Stimulated activated naive B cell treated with anti-CD40 and anti-IgM and Interleukin-4, amounts not matched to agents 10 μg/mL and 1 μg/mL and 100 μg/mL, for 72 hours (primary cell): ENCODE measurements at regions not wholly inside any gene's neighbourhood (a gene's known extent, or its start where the extent isn't known, plus 50 kb on each side); places are given as distances from the start of the nearest gene placed in this dataset.

Source experiments
- ATAC-seq, 2 donors: fragments of 150-1000 bp; cut with Tn5 transposase; replicated peaks; 2 replicates each; pipeline ENCODE4 v1.10.0; 2021; ENCODE audit warnings: moderate library complexity in 1 of 2
- DNase-seq: peaks from one replicate; pipeline ENCODE4 v3.0.0; 2021
- H3K27ac Mint-ChIP-seq: one replicate; pipeline ENCODE4 v1.8.0; 2022; ENCODE audit warnings: mild to moderate bottlenecking, mixed read lengths
- H3K27me3 Mint-ChIP-seq, 2 donors: one replicate each; pipeline ENCODE4 v1.8.0; 2022; ENCODE audit warnings: mixed read lengths in 2 of 2
- H3K36me3 Mint-ChIP-seq, 2 donors: one replicate each; pipeline ENCODE4 v1.8.0; 2022; ENCODE audit warnings: mixed read lengths in 2 of 2, mild to moderate bottlenecking in 1 of 2
- H3K4me1 Mint-ChIP-seq, 2 donors: one replicate each; pipeline ENCODE4 v1.8.0; 2022; ENCODE audit warnings: mixed read lengths in 2 of 2, mild to moderate bottlenecking in 1 of 2
- H3K4me3 Mint-ChIP-seq, 2 donors: one replicate each; pipeline ENCODE4 v1.8.0; 2022; ENCODE audit warnings: mild to moderate bottlenecking in 2 of 2, mixed read lengths in 2 of 2, moderate library complexity in 1 of 2
- H3K9me3 Mint-ChIP-seq, 2 donors: one replicate each; pipeline ENCODE4 v1.8.0; 2022; ENCODE audit warnings: mixed read lengths in 2 of 2, mild to moderate bottlenecking in 1 of 2

DNA sequence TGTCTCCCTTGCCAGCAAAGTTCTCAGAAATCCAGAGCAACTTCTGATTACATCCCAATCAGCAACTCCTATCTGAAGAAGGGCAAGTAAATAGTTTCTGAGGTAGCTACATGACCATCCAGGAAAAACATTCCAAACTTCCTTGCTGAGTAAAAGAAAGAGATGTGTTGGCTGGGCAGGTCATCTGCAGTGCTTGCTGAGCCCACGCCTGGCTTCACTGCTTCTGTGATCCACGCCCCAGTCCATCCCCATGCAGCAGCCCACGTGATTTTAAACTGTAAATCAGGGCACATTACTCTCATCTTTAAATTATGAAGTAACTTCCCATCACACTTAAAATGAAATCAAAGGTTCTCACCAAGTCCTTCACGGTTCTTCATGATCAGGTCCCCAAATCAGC lies 603.6 kb downstream of the QKI start:
- no peaks in the 10 kb centered on the region for H3K4me1 Mint-ChIP-seq
- no peaks in the 10 kb centered on the region for H3K36me3 Mint-ChIP-seq
- no peak overlapping the region for H3K27ac Mint-ChIP-seq
- ATAC-seq, result no peak
- peaks cover 0 to 6% of the 10 kb centered on the region in 2 donors for H3K27me3 Mint-ChIP-seq
- peaks cover 0 to 2% of the 10 kb centered on the region in 2 donors for H3K9me3 Mint-ChIP-seq
- H3K4me3 Mint-ChIP-seq, result no peak overlapping the region
- no peak for DNase-seq

DNA sequence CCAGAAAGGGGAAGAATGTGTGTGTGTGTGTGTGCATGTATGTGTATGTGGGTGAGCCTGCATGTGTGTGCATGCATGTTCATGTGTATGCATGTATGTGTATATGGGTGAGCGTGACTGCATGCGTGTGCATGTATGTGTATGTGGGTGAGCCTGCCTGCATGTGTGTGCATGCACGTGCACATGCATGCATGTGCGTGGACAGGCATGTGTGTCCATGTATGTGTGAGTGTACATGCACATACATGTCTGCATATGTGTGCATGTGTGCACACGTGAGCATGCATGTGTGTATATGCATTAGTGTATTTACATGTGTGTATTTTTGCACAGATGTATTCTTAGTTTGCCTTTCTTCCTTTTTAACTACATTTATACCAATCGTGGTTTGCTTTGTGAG lies 601.5 kb downstream of the QKI start:
- Mint-ChIP-seq H3K4me1 (no peaks in the 10 kb centered on the region), H3K9me3 (peaks cover 0 to 2% of the 10 kb centered on the region in 2 donors), H3K27ac (no peak overlapping the region), H3K27me3 (peaks cover 0 to 2% of the 10 kb centered on the region in 2 donors), H3K36me3 (no peaks in the 10 kb centered on the region), H3K4me3 (no peak overlapping the region)
- DNase-seq (no peak), ATAC-seq (no peak)

DNA sequence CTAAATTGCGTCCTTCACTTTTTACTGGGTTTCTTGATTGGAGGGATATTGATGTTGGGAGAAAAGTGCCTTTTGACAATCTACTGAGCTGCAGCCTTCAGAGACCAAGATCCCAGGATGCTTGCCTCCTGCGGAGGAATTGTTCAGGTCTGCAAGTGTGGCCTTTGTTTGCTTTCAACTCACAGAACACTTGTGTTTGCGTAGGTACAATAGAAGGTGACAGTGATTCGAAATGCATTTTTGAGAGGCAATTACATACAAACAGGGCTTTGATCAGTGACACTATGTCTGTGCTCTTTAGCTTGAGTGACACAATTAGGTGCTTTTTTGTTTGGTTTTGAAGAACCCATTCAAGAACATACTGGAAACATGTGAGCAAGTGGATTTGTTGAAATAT lies 600.6 kb downstream of the QKI start:
- no peak overlapping the region for H3K4me3 Mint-ChIP-seq
- no peak for ATAC-seq

DNA sequence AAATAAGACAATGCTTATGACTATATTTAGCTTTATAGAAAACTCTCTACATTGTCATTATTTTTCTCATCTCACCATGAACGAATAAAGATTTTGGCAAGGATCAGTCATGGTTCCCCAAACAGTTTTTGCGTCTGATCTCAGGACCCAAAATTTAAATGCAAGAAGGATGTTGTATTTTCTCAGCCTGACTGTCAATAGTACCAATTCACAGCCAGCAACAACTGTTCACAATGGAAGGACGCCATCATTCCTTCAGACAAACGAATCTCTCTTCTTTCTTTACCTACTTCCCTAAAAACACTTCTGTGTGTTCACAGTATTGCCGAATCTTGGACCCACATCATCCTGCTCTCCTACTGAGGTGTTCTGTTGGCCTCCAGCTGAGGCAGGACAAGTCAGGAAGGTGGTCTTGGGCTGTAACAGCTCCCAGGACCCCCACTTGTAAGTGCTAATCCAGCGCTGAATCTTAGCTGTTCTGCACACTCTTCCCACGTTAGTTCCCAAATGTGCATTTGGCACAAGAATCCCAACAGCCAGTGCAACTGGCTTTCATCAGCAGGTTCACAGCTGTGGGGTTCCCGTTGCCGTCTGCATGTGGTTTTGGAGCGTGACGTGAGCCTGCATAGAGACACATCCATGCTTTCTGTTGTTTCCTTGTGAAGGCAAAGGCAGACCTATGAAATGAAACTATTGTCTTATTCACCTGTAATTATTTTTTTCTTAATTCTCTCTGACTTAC lies 600.0 kb downstream of the QKI start:
- ATAC-seq (no peak), DNase-seq (no peak)
- no peaks in the 10 kb centered on the region for H3K4me1 Mint-ChIP-seq
- H3K36me3 Mint-ChIP-seq, result no peaks in the 10 kb centered on the region
- no peaks in the 10 kb centered on the region for H3K27me3 Mint-ChIP-seq
- H3K4me3 Mint-ChIP-seq, result no peak overlapping the region
- H3K27ac Mint-ChIP-seq, result no peak overlapping the region
- peaks cover 0 to 2% of the 10 kb centered on the region in 2 donors for H3K9me3 Mint-ChIP-seq

More for the DNA sequence above, 600.6 kb downstream of the QKI start:
- Mint-ChIP-seq H3K9me3 (peaks cover 0 to 2% of the 10 kb centered on the region in 2 donors), H3K27me3 (no peaks in the 10 kb centered on the region), H3K27ac (no peak overlapping the region), H3K4me1 (no peaks in the 10 kb centered on the region), H3K36me3 (no peaks in the 10 kb centered on the region)
- no peak for DNase-seq

DNA sequence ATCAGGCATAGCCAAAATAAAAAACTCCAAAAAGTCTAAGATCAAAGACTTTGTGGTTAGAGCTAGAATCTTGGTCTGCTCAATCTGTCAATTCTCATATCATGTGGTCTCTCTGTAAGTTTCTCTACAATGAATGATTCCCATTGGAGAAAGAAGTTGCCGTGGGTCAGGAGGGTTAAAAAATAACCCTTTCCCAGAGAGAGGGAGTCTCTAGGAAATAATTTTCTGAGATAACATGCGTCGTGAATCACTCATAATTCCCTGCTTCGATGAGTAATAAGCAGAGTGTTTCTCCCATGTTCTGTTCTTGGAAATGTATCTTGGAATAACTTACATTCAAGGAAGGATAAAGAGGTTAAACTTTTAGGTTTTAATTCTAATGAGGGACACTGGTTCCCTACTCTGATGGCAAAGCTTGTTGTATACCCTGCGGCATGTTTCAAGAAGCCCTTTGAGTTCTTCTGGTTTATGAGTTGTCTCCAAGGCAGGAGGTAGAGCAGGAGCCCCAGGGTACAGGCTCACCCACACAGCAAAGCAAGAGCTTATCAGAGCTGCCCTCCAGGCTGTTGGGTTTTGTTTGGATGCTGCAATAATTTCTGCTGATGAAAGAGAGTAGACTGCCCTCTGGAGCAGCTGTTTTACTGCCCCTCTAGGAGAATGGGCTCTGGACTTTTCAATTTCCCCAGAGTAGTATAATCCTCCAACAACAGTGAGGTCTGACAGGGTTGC lies 599.1 kb downstream of the QKI start:
- Mint-ChIP-seq H3K27ac (no peak overlapping the region), H3K9me3 (peaks cover 0 to 2% of the 10 kb centered on the region in 2 donors), H3K4me3 (no peak overlapping the region), H3K4me1 (no peaks in the 10 kb centered on the region), H3K27me3 (peaks cover 0 to 2% of the 10 kb centered on the region in 2 donors), H3K36me3 (no peaks in the 10 kb centered on the region)
- DNase-seq (no peak), ATAC-seq (no peak)

DNA sequence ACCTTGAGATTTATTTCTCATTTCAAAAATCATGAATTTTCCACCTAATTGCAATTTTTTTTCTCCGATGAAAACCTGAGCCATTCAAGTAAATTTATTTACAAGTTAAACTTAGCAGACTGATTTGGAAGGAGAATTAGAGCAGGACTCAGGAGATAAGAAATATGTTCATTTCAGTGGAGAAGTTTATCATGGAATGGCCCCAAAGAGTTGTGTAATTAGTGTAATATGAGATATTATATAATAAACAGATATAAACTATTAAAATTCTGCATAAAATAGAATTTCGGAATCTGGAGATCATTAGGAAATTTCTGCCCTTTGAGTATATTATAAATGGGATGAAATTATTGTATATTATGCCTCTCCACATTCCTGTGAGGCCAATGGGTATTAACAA lies 596.8 kb downstream of the QKI start:
- Mint-ChIP-seq H3K9me3 (peaks cover 0 to 4% of the 10 kb centered on the region in 2 donors), H3K36me3 (no peaks in the 10 kb centered on the region), H3K27ac (no peak overlapping the region), H3K4me3 (no peak overlapping the region), H3K27me3 (peaks cover 0 to 4% of the 10 kb centered on the region in 2 donors), H3K4me1 (no peaks in the 10 kb centered on the region)
- DNase-seq (no peak), ATAC-seq (no peak)

DNA sequence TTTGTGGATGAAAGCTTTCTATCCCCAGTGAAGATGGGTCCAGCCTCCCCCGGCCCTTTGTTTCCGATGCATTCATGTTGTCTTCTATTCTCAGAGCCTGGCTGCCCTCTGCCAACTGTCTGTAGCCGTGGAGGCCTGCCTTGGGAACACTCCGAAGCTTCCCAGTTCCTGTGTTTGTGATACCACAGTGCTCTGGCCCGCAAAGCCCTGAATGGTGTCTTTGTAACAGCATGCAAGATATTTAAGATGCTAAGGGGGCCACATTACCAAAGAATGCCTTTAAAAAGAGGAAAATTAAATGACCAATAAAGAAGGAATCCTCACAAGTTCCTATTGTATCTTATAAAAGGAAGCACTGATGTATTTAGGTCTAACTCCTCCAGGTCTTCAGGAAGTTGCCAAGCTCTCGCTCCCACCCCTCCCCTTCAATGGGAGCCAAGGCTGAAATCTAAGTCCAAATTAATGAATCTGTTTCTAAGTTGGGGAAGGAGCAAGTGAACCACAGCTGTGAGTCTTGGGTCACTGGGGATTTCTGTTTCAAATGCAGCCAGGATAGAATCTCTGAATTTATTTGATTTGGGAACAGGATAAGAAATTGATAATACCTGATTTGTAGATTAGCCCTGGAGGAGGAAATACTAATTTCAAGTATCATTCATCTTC lies 596.1 kb downstream of the QKI start:
- Mint-ChIP-seq H3K36me3 (no peaks in the 10 kb centered on the region), H3K4me1 (no peaks in the 10 kb centered on the region), H3K9me3 (peaks cover 0 to 2% of the 10 kb centered on the region in 2 donors), H3K4me3 (no peak overlapping the region), H3K27ac (no peak overlapping the region), H3K27me3 (peaks cover 0 to 4% of the 10 kb centered on the region in 2 donors)
- DNase-seq (no peak), ATAC-seq (no peak)

DNA sequence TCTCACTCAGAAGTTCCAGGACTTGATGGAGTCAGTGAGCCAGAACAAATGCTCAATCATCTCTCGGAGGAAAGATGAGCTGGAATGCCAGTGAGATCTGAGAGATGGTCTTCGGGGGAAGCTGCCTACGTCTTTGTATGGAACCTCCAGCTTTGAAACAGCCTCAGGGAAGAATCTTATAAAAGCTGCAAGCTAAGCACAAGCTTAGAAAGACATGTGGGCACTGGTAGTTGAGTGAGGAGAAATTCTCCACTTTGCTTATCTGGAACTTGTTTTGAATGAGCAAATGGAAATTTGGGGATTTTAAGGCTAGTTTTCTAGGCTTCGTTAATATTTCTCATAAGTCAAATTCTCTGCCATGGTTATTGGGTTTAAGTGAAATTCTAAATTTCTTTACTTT lies 594.4 kb downstream of the QKI start:
- H3K4me1 Mint-ChIP-seq, result no peaks in the 10 kb centered on the region
- H3K27me3 Mint-ChIP-seq, result peaks cover 0 to 4% of the 10 kb centered on the region in 2 donors
- ATAC-seq, result no peak
- DNase-seq, result no peak
- H3K9me3 Mint-ChIP-seq, result peaks cover 0 to 3% of the 10 kb centered on the region in 2 donors
- H3K4me3 Mint-ChIP-seq, result no peak overlapping the region
- H3K36me3 Mint-ChIP-seq, result no peaks in the 10 kb centered on the region
- no peak overlapping the region for H3K27ac Mint-ChIP-seq

DNA sequence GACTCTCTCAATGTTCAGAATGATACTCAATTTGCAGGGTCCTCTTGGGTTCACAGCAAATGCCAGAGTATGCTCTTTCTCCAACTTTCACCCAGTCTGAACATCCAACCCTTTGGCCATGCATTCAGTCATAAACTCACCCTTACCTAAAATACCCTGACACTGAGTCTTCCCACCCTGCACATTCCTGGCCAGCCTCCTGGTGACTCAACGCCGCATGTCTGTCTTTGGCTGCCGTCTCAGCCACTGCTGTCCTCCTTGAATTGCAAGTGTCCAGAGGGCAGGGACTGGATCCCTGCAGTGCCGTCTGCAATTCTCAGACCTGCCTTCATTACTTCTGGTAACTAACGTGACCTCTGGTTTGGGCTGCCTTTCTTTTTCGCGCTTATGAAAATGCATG lies 593.4 kb downstream of the QKI start:
- Mint-ChIP-seq H3K27ac (no peak overlapping the region), H3K4me3 (no peak overlapping the region), H3K9me3 (peaks cover 0 to 3% of the 10 kb centered on the region in 2 donors), H3K27me3 (peaks cover 0 to 9% of the 10 kb centered on the region in 2 donors), H3K36me3 (no peaks in the 10 kb centered on the region), H3K4me1 (no peaks in the 10 kb centered on the region)
- ATAC-seq (no peak), DNase-seq (no peak)

DNA sequence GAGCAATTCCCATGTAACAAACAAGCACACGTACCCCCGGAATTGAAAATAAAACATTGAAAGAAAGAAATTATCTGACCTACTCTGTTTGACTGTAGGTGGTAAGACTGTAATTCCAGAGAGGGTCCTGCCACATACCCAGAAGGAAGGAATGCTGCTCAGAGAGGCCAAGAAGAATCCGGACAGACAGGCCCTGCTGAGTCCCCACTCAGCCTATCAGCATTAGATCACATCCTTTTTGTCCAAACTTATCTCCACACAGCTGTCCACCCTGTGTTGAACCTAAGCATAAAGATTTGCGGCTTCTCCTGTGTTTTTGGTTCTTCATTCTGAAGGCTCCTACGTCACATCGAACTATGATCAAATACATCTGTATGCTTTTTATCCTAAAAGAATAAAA lies 591.9 kb downstream of the QKI start:
- Mint-ChIP-seq H3K4me3 (no peak overlapping the region), H3K4me1 (no peaks in the 10 kb centered on the region), H3K27ac (no peak overlapping the region), H3K9me3 (peaks cover 0 to 3% of the 10 kb centered on the region in 2 donors), H3K27me3 (peaks cover 0 to 14% of the 10 kb centered on the region in 2 donors), H3K36me3 (no peaks in the 10 kb centered on the region)
- DNase-seq (no peak), ATAC-seq (no peak)

DNA sequence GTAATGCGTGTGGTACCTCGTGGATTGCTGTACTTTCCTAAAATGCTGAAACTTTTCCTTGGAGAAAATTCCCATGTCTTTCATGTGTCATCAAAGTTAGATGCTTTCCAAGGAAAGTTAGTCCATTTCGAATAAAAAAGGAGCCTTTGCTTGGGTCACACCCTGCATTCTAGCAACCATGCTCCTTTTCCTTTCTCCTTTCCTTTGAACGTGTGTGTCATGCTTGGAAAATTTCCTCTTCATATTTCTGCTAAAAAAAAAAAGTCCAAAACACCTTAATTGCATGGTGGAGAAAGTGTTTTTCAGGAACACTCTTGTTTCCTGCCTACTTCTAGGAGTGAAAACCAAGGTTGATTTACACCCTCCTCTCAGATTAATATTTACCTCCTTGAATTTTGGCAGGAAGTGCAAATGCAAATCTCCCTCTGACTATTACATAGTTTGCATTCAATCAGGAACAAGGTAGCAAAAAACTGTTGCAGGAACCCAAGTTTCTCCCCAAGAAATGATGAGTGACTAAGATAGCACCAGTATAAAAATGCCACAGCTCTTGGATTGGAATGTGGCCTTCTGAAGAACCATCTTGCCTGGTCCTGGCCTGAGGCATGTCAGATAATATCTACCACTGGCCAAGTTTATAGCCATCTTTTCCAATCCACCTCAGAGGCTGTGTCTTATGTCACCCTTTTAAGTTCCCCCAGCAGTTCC lies 590.6 kb downstream of the QKI start:
- H3K4me1 Mint-ChIP-seq, result no peaks in the 10 kb centered on the region
- H3K36me3 Mint-ChIP-seq, result no peaks in the 10 kb centered on the region
- ATAC-seq, result no peak
- H3K27ac Mint-ChIP-seq, result no peak overlapping the region
- DNase-seq, result no peak
- no peak overlapping the region for H3K4me3 Mint-ChIP-seq
- H3K9me3 Mint-ChIP-seq, result peaks cover 0 to 3% of the 10 kb centered on the region in 2 donors
- peaks cover 0 to 14% of the 10 kb centered on the region in 2 donors for H3K27me3 Mint-ChIP-seq

DNA sequence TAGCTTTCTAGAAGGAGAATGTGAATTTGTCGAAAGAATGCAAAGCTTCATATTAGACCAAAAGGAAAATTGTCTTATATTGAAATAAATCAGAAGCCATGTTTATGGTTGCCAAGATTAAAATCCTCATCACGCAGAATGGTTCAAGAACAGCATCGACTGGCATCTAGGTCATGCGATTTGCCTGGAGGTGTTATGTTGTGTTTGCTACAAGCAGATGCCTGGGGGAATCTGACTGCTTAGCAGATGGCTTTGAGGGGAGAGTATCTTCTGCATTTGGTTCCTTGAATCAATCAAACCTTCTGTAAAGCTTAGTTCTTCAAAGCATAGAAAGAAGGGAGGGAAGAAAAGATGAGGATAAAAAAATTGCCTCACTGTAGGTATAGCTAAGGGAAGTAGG lies 585.8 kb downstream of the QKI start:
- no peak for ATAC-seq
- no peaks in the 10 kb centered on the region for H3K36me3 Mint-ChIP-seq
- H3K9me3 Mint-ChIP-seq, result peaks cover 0 to 2% of the 10 kb centered on the region in 2 donors
- no peaks in the 10 kb centered on the region for H3K4me1 Mint-ChIP-seq
- H3K4me3 Mint-ChIP-seq, result no peak overlapping the region
- DNase-seq, result no peak
- peaks cover 0 to 12% of the 10 kb centered on the region in 2 donors for H3K27me3 Mint-ChIP-seq
- no peak overlapping the region for H3K27ac Mint-ChIP-seq

DNA sequence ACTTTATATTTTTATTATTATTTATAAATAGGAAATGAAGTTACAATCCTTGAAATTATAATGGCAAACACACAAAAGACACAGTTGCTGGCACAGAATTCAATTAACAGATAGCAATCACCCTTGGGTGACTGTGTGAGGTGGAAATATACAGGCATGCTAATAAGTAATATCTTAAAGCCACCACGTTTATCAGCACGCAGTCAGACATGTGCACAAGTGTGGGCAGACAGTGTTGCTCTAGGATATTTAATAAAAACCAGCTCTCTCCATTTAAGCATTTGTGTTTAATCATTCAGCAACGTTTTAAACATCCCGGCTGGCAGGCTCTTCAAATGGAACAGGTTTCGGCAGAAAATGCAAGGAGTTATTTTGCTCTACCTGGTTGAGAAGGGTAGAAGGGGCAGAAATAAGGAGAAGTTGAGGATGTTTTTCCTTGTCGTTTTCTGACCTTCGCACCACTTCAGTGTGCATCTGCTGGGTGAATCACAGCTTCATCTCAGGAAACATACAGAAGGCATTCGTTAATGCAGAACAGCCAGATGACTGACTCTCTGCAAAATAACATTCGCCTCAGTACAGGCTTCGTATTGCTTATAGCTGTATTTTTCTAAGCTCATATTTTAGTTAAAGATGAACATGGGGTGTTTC lies 585.1 kb downstream of the QKI start:
- peaks cover 0 to 2% of the 10 kb centered on the region in 2 donors for H3K9me3 Mint-ChIP-seq
- no peak overlapping the region for H3K27ac Mint-ChIP-seq
- no peaks in the 10 kb centered on the region for H3K4me1 Mint-ChIP-seq
- DNase-seq (no peak), ATAC-seq (no peak)
- no peak overlapping the region for H3K4me3 Mint-ChIP-seq
- H3K27me3 Mint-ChIP-seq, result peaks cover 0 to 15% of the 10 kb centered on the region in 2 donors
- H3K36me3 Mint-ChIP-seq, result no peaks in the 10 kb centered on the region

DNA sequence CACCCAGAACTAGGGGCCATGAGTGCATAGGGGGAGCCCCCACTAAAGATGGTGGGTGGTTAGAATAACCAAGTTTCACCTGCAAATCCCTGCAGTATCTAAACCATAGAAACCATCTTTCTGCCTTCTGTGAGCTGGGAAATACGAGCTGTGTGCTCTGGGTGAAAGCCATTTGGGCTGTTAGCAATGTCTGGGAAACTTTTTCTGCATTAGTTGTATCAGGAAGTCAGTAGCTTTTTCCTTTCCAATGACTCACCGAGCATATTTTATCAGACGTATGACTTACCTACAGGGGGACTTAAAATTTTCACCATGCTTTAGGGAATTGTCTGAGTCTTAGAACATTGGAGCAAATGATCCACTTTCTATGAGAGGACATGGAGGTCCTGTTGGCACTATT lies 584.0 kb downstream of the QKI start:
- no peak overlapping the region for H3K4me3 Mint-ChIP-seq
- H3K9me3 Mint-ChIP-seq, result no peaks in the 10 kb centered on the region
- H3K4me1 Mint-ChIP-seq, result no peaks in the 10 kb centered on the region
- H3K27ac Mint-ChIP-seq, result no peak overlapping the region
- peaks cover 0 to 13% of the 10 kb centered on the region in 2 donors for H3K27me3 Mint-ChIP-seq
- DNase-seq (no peak), ATAC-seq (no peak)
- no peaks in the 10 kb centered on the region for H3K36me3 Mint-ChIP-seq
